GM12878 (cell line): ENCODE measurements at regions not wholly inside any gene's neighbourhood (a gene's known extent, or its start where the extent isn't known, plus 50 kb on each side); places are given as distances from the start of the nearest gene placed in this dataset.

Experiments used
- BRCA1 ChIP-seq: IDR thresholded peaks from 2 replicates; pipeline ENCODE4 v1.6.1; 2011; ENCODE audit warnings: low read depth, low read length, improper control_type of control experiment
- ETV6 ChIP-seq, 2 experiments: fragments of 450-650 bp in 1 of 2; IDR thresholded peaks in 1 of 2; conservative IDR thresholded peaks in 1 of 2; 2 replicates each; pipeline ENCODE4 v1.6.1; 2014; ENCODE audit warnings: antibody characterized with exemption in 1 of 2, borderline replicate concordance in 1 of 2, low read depth in 1 of 2, mild to moderate bottlenecking in 1 of 2, moderate library complexity in 1 of 2
- GABPA ChIP-seq: IDR thresholded peaks from 2 replicates; pipeline ENCODE4 v1.6.1; 2014; ENCODE audit warnings: antibody characterized with exemption, low read depth, mild to moderate bottlenecking, inconsistent platforms
- HCFC1 ChIP-seq: fragments of 150-350 bp; IDR thresholded peaks from 2 replicates; pipeline ENCODE4 v1.6.1; 2014; ENCODE audit warnings: low read length
- KLF5 ChIP-seq: fragments of 450-650 bp; IDR thresholded peaks from 2 replicates; pipeline ENCODE4 v1.6.1; 2014; ENCODE audit warnings: mild to moderate bottlenecking; ENCODE audit not compliant: partially characterized antibody
- NFXL1 ChIP-seq: fragments of 450-650 bp; IDR thresholded peaks from 2 replicates; pipeline ENCODE4 v1.6.1; 2017; ENCODE audit warnings: antibody characterized with exemption, mild to moderate bottlenecking, borderline replicate concordance
- NFYA ChIP-seq: IDR thresholded peaks from 2 replicates; pipeline ENCODE4 v1.6.1; 2011; ENCODE audit warnings: low read depth, mild to moderate bottlenecking, low read length, improper control_type of control experiment, borderline replicate concordance
- RCOR1 ChIP-seq: conservative IDR thresholded peaks from 2 replicates; pipeline ENCODE4 v1.6.1; 2012; ENCODE audit warnings: low read depth, low read length, improper control_type of control experiment
- YBX1 ChIP-seq: fragments of 450-650 bp; IDR thresholded peaks from 2 replicates; pipeline ENCODE4 v1.6.1; 2016; ENCODE audit warnings: antibody characterized with exemption
- TF ChIP-seq, protein P1 (sequence below): fragments of 450-650 bp; IDR thresholded peaks from 2 replicates; pipeline ENCODE4 v1.6.1; 2018; ENCODE audit warnings: mild to moderate bottlenecking, low read depth, moderate library complexity; ENCODE audit not compliant: partially characterized antibody
- TF ChIP-seq, protein P2 (sequence below): IDR thresholded peaks from 2 replicates; pipeline ENCODE4 v1.6.1; 2011; ENCODE audit warnings: borderline replicate concordance, low read depth, mild to moderate bottlenecking, moderate library complexity, low read length; ENCODE audit not compliant: insufficient read depth, poor library complexity, severe bottlenecking
- TF ChIP-seq, protein P3 (sequence below): IDR thresholded peaks from 2 replicates; pipeline ENCODE4 v1.6.1; 2011; ENCODE audit warnings: low read depth, mild to moderate bottlenecking, low read length, moderate library complexity, borderline replicate concordance; ENCODE audit errors: extremely low read depth

DNA sequence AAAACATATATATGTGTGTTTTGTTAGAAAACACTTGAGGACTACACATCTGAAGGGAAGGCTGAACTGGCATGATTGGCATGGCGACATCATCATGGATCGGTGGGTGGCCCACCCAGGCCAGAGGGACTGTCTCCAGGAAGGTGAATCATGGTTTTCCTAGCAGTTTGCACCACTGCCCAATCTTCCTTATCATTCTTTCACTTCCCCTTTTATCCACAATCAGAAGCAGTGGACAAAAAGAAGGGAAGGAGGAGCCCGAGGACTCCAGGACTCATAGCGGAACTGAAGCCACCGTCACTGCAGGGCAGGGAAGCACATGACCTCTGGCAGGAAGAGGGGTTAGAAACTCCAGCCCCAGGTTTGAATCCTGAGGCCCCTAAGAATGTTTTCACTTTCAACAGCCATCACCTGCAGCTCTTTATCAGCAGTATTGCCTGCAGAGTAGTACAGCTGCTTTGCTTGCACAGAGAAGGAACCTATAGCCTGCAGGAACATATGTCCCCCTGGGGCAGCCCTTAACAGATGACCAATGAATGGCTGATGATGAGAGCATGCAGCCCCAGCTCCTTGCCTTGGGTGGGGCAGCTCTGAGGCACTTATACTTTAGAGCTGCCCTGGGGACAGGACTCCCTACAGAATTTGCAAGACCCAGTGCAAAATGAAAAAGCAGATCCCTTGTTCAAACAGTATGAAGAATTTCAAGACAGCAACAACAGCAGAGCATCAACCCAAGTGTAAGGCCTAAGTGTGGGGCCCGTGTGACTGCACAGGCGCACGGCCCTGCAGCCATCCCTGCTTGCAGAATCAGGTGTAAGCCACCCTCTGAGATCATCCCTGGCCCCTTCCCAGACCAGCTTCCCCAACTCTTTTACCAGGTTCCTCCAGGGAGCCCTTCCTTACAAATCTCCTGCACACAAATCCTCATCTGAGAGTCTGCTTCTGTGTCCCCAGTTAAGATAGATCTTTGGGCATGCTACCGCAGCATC lies 241.8 kb upstream of the IRF2BP2 start (continued):
- TF ChIP-seq, protein P1, sequence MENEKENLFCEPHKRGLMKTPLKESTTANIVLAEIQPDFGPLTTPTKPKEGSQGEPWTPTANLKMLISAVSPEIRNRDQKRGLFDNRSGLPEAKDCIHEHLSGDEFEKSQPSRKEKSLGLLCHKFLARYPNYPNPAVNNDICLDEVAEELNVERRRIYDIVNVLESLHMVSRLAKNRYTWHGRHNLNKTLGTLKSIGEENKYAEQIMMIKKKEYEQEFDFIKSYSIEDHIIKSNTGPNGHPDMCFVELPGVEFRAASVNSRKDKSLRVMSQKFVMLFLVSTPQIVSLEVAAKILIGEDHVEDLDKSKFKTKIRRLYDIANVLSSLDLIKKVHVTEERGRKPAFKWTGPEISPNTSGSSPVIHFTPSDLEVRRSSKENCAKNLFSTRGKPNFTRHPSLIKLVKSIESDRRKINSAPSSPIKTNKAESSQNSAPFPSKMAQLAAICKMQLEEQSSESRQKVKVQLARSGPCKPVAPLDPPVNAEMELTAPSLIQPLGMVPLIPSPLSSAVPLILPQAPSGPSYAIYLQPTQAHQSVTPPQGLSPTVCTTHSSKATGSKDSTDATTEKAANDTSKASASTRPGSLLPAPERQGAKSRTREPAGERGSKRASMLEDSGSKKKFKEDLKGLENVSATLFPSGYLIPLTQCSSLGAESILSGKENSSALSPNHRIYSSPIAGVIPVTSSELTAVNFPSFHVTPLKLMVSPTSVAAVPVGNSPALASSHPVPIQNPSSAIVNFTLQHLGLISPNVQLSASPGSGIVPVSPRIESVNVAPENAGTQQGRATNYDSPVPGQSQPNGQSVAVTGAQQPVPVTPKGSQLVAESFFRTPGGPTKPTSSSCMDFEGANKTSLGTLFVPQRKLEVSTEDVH: no peak
- TF ChIP-seq, protein P2, sequence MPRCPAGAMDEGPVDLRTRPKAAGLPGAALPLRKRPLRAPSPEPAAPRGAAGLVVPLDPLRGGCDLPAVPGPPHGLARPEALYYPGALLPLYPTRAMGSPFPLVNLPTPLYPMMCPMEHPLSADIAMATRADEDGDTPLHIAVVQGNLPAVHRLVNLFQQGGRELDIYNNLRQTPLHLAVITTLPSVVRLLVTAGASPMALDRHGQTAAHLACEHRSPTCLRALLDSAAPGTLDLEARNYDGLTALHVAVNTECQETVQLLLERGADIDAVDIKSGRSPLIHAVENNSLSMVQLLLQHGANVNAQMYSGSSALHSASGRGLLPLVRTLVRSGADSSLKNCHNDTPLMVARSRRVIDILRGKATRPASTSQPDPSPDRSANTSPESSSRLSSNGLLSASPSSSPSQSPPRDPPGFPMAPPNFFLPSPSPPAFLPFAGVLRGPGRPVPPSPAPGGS: no peak
- TF ChIP-seq, protein P3, sequence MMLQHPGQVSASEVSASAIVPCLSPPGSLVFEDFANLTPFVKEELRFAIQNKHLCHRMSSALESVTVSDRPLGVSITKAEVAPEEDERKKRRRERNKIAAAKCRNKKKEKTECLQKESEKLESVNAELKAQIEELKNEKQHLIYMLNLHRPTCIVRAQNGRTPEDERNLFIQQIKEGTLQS: no peak
- TF ChIP-seq BRCA1 (no peak), NFYA (no peak), RCOR1 (no peak), HCFC1 (no peak), GABPA (no peak), ETV6 (conservative IDR thresholded peaks at IDR 0.05 in 1 of 2, IDR thresholded peaks at IDR 0.05 in 1 of 2; ENCODE audit: borderline replicate concordance in 1 of 2, low read depth in 1 of 2) (peak in 1 of 2 experiments; percentile 25; a peak in 1 of 4 replicates), YBX1 (no peak), NFXL1 (no peak), KLF5 (no peak)
